ENCODE measurements at regions not wholly inside any gene's neighbourhood (a gene's known extent, or its start where the extent isn't known, plus 50 kb on each side); places are given as distances from the start of the nearest gene placed in this dataset.

GRCh38 chr11:104666624-104667023 lies 231.6 kb downstream of the CASP12 start:
- Histone ChIP-seq H3K4me3 (ENCODE audit: low read length in 3 of 3) (no peak overlapping the region), H3K27ac (ENCODE audit: low read depth in 2 of 2, low read length in 2 of 2) (no peak overlapping the region), H3K9me3 (ENCODE audit: control insufficient read depth in 2 of 3, insufficient read depth in 1 of 3, low read length in 3 of 3) (no peaks in the 10 kb centered on the region), H3K9ac (ENCODE audit: low read length in 3 of 3) (no peak overlapping the region), H3K27me3 (ENCODE audit: control insufficient read depth, insufficient read depth, low read length) (no peaks in the 10 kb centered on the region), H3K36me3 (ENCODE audit: control insufficient read depth in 2 of 3, insufficient read depth in 3 of 3, low read length in 3 of 3) (no peaks in the 10 kb centered on the region), H3K4me1 (ENCODE audit: control insufficient read depth in 2 of 3, insufficient read depth in 2 of 3, low read depth in 1 of 3, low read length in 3 of 3) (no peaks in the 10 kb centered on the region)
- TF ChIP-seq, protein P1, sequence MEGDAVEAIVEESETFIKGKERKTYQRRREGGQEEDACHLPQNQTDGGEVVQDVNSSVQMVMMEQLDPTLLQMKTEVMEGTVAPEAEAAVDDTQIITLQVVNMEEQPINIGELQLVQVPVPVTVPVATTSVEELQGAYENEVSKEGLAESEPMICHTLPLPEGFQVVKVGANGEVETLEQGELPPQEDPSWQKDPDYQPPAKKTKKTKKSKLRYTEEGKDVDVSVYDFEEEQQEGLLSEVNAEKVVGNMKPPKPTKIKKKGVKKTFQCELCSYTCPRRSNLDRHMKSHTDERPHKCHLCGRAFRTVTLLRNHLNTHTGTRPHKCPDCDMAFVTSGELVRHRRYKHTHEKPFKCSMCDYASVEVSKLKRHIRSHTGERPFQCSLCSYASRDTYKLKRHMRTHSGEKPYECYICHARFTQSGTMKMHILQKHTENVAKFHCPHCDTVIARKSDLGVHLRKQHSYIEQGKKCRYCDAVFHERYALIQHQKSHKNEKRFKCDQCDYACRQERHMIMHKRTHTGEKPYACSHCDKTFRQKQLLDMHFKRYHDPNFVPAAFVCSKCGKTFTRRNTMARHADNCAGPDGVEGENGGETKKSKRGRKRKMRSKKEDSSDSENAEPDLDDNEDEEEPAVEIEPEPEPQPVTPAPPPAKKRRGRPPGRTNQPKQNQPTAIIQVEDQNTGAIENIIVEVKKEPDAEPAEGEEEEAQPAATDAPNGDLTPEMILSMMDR (IDR thresholded peaks at IDR 0.05; ENCODE audit: borderline replicate concordance, extremely low read depth, insufficient read depth): no peak
- intact Hi-C loops (cut with DNase I): no loop called here
- no peak for DNase-seq
- no peak for FAIRE-seq

GRCh38 chr11:104665641-104666040 lies 232.6 kb downstream of the CASP12 start:
- H3K27ac ChIP-seq (ENCODE audit: low read depth in 2 of 2, low read length in 2 of 2): no peak overlapping the region
- H3K27me3 ChIP-seq (ENCODE audit: control insufficient read depth, insufficient read depth, low read length): no peaks in the 10 kb centered on the region
- H3K36me3 ChIP-seq (ENCODE audit: control insufficient read depth in 2 of 3, insufficient read depth in 3 of 3, low read length in 3 of 3): no peaks in the 10 kb centered on the region
- H3K4me3 ChIP-seq (ENCODE audit: low read length in 3 of 3): no peak overlapping the region
- no peaks in the 10 kb centered on the region for H3K4me1 ChIP-seq (ENCODE audit: control insufficient read depth in 2 of 3, insufficient read depth in 2 of 3, low read depth in 1 of 3, low read length in 3 of 3)
- FAIRE-seq (no peak), DNase-seq (peak in 1 of 5 donors; percentile 19)
- intact Hi-C loops (cut with DNase I): no loop called here
- TF ChIP-seq, protein P1 (IDR thresholded peaks at IDR 0.05; ENCODE audit: borderline replicate concordance, extremely low read depth, insufficient read depth): no peak
- no peak overlapping the region for H3K9ac ChIP-seq (ENCODE audit: low read length in 3 of 3)
- H3K9me3 ChIP-seq (ENCODE audit: control insufficient read depth in 2 of 3, insufficient read depth in 1 of 3, low read length in 3 of 3): no peaks in the 10 kb centered on the region

DNA sequence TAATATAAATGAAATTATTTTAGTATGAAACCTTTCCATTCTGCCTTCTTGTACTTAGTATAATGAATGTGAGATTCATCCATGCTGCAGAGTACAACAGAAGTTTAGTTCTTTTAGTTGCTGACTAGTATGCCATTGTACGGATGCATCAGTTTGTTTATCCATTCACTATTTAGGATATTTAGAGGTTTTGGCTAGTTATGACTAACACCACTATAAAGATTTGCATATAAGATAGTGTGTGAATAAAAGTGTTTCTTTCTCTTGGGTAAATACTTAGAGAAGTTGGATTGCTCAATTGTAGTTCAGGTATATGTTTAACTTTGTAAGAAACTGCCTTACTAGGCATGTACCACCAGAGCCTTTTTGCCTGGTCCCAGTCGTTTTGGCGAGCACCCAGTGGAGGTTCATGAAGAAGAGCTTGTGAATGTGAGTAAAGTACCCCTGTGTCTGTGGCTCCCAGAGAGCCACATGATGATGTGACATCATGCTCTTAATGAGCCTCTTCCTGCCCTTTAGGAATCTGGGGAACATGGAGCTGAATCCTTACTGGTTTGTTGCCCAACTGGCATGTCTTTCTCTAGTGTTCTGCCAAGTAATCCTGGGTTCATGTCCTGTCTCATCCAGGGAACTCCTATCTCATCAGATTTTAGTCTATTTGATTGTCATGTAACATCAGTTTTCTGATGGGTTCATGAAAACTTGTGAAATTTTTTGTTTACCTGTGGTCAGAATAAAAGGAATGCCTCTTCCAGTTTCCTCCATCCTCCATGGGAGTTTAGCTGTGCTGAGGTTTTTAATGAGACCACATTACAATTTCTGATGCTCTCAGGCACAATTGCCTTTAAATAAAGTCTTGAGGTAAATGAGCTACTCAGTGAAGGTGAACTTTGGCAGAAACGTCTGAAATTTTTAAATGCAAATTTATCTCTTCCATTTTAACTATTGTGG lies 234.8 kb downstream of the CASP12 start:
- no peak overlapping the region for H3K27ac ChIP-seq (ENCODE audit: low read depth in 2 of 2, low read length in 2 of 2)
- intact Hi-C loops (cut with DNase I): no loop called here
- FAIRE-seq: no peak
- TF ChIP-seq, protein P1 (IDR thresholded peaks at IDR 0.05; ENCODE audit: borderline replicate concordance, extremely low read depth, insufficient read depth): no peak
- no peak overlapping the region for H3K4me3 ChIP-seq (ENCODE audit: low read length in 3 of 3)
- H3K4me1 ChIP-seq (ENCODE audit: control insufficient read depth in 2 of 3, insufficient read depth in 2 of 3, low read depth in 1 of 3, low read length in 3 of 3): no peaks in the 10 kb centered on the region
- no peak for DNase-seq
- H3K27me3 ChIP-seq (ENCODE audit: control insufficient read depth, insufficient read depth, low read length): no peaks in the 10 kb centered on the region
- H3K9ac ChIP-seq (ENCODE audit: low read length in 3 of 3): no peak overlapping the region
- no peaks in the 10 kb centered on the region for H3K36me3 ChIP-seq (ENCODE audit: control insufficient read depth in 2 of 3, insufficient read depth in 3 of 3, low read length in 3 of 3)
- no peaks in the 10 kb centered on the region for H3K9me3 ChIP-seq (ENCODE audit: control insufficient read depth in 2 of 3, insufficient read depth in 1 of 3, low read length in 3 of 3)

All from kidney (tissue), 13 donors.